ENCODE measurements at regions not wholly inside any gene's neighbourhood (a gene's known extent, or its start where the extent isn't known, plus 50 kb on each side); places are given as distances from the start of the nearest gene placed in this dataset.

DNA sequence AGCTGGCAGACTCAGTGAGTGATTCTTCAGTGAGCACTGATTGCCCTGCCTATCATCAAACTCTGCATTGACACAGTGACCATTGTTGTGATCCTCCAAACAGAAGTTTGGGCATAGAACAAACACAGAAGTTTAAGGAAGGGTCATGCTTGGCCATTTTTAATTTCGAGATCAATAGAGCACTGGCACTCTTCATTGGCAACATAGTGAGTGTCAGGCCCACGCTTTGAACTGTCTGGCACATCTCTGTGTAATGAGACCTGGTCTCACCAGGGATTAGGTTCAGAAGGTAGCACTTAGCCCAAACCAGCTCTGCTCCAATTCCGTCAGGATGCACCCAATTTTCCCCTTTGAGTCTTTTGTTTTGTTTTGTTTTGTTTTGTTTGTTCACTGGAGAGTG, 127.1 kb upstream of the MOCS2 start:
- TF ChIP-seq, protein P1, sequence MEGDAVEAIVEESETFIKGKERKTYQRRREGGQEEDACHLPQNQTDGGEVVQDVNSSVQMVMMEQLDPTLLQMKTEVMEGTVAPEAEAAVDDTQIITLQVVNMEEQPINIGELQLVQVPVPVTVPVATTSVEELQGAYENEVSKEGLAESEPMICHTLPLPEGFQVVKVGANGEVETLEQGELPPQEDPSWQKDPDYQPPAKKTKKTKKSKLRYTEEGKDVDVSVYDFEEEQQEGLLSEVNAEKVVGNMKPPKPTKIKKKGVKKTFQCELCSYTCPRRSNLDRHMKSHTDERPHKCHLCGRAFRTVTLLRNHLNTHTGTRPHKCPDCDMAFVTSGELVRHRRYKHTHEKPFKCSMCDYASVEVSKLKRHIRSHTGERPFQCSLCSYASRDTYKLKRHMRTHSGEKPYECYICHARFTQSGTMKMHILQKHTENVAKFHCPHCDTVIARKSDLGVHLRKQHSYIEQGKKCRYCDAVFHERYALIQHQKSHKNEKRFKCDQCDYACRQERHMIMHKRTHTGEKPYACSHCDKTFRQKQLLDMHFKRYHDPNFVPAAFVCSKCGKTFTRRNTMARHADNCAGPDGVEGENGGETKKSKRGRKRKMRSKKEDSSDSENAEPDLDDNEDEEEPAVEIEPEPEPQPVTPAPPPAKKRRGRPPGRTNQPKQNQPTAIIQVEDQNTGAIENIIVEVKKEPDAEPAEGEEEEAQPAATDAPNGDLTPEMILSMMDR (conservative IDR thresholded peaks at IDR 0.05) = no peak
- no peak for TF ChIP-seq ZFX (IDR thresholded peaks at IDR 0.05)

Measured in C4-2B (cell line).